ENCODE measurements at regions not wholly inside any gene's neighbourhood (a gene's known extent, or its start where the extent isn't known, plus 50 kb on each side); places are given as distances from the start of the nearest gene placed in this dataset.
"Not testable (repeated sequence)": the region's sequence is repeated elsewhere in the genome, so short reads cannot be mapped to it uniquely, and the experiment has no call there.

GRCh38 chr20:54792688-54793087 is 317.3 kb downstream of the DOK5 start:
- no peaks in the 10 kb centered on the region for H3K36me3 Mint-ChIP-seq
- CTCF ChIA-PET, result no interaction called here

GRCh38 chr20:54788260-54788659 is 312.9 kb downstream of the DOK5 start:
- H3K36me3 Mint-ChIP-seq, DNase-seq, H3K4me1 Mint-ChIP-seq, H3K27me3 Mint-ChIP-seq, H3K27ac Mint-ChIP-seq, CTCF ChIA-PET, ATAC-seq, H3K4me3 Mint-ChIP-seq: not testable (repeated sequence)
- peaks cover 21% of the 10 kb centered on the region for H3K9me3 Mint-ChIP-seq (ENCODE audit: low read depth)

More at GRCh38 chr20:54792688-54793087, 317.3 kb downstream of the DOK5 start:
- H3K4me3 Mint-ChIP-seq, result no peak overlapping the region
- no peaks in the 10 kb centered on the region for H3K27me3 Mint-ChIP-seq
- ATAC-seq (no peak), DNase-seq (no peak)
- H3K27ac Mint-ChIP-seq, result no peak overlapping the region
- H3K4me1 Mint-ChIP-seq, result no peaks in the 10 kb centered on the region
- H3K9me3 Mint-ChIP-seq (ENCODE audit: low read depth), result peaks cover 21% of the 10 kb centered on the region

- ATAC-seq, CTCF ChIA-PET: not testable (repeated sequence)
These were observed 307.4 kb downstream of the DOK5 start for GRCh38 chr20:54782758-54783157.

GRCh38 chr20:54774426-54774825 is 299.0 kb downstream of the DOK5 start:
- Mint-ChIP-seq H3K9me3 (ENCODE audit: low read depth) (peaks cover 3% of the 10 kb centered on the region), H3K4me3 (no peak overlapping the region), H3K4me1 (no peaks in the 10 kb centered on the region), H3K36me3 (no peaks in the 10 kb centered on the region), H3K27me3 (no peaks in the 10 kb centered on the region), H3K27ac (no peak overlapping the region)
- CTCF ChIA-PET, result no interaction called here
- ATAC-seq, result no peak
- DNase-seq, result no peak

More at GRCh38 chr20:54782758-54783157, 307.4 kb downstream of the DOK5 start:
- not testable (repeated sequence) for H3K4me1 Mint-ChIP-seq; DNase-seq; H3K27me3 Mint-ChIP-seq; H3K9me3 Mint-ChIP-seq (ENCODE audit: low read depth); H3K4me3 Mint-ChIP-seq; H3K27ac Mint-ChIP-seq; H3K36me3 Mint-ChIP-seq

GRCh38 chr20:54773643-54774000 is 298.2 kb downstream of the DOK5 start:
- Mint-ChIP-seq H3K36me3 (no peaks in the 10 kb centered on the region), H3K9me3 (ENCODE audit: low read depth) (peaks cover 6% of the 10 kb centered on the region), H3K27me3 (no peaks in the 10 kb centered on the region), H3K4me1 (no peaks in the 10 kb centered on the region), H3K27ac (no peak overlapping the region), H3K4me3 (no peak overlapping the region)
- ATAC-seq (no peak), DNase-seq (no peak)
- CTCF ChIA-PET, result no interaction called here

DNA sequence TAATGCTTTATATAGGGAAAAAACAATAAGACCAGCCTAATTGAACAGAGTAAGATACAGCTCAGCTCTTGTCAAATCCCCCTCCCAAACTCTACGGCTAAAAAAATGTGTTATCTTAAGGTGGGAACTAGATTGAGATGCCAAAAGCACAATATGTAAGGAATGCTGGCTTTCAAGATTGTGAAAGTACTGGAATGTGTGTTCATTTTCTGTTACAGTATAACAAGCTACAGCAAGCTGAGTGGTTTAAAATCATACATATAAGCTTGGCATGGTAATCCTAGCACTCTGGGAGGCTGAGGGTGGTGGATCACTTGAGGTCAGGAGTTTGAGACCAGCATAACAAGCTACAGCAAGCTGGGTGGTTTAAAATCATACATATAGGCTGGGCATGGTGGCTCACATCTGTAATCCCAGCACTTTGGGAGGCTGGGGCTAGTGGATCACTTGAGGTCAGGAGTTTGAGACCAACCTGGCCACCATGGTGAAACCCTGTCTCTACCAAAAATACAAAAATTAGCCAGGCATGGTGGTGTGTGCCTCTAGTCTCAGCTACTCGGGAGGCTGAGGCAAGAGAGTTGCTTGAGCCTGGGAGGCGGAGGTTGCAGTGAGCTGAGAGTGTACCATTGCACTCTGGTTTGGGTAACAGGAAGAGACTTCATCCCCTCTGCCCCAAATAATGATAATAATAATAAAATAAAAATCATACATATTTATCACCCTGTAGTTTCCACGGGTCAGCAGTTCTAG is 297.7 kb downstream of the DOK5 start:
- Mint-ChIP-seq H3K4me1 (no peaks in the 10 kb centered on the region), H3K36me3 (no peaks in the 10 kb centered on the region), H3K27ac (no peak overlapping the region), H3K4me3 (no peak overlapping the region), H3K27me3 (no peaks in the 10 kb centered on the region), H3K9me3 (ENCODE audit: low read depth) (peaks cover 6% of the 10 kb centered on the region)
- DNase-seq (no peak), ATAC-seq (no peak)
- CTCF ChIA-PET, result no interaction called here

GRCh38 chr20:54766483-54766882 is 291.1 kb downstream of the DOK5 start:
- no peak overlapping the region for H3K4me3 Mint-ChIP-seq
- peaks cover 9% of the 10 kb centered on the region for H3K9me3 Mint-ChIP-seq (ENCODE audit: low read depth)
- CTCF ChIA-PET, result no interaction called here
- DNase-seq (no peak), ATAC-seq (no peak)
- no peaks in the 10 kb centered on the region for H3K36me3 Mint-ChIP-seq
- no peaks in the 10 kb centered on the region for H3K4me1 Mint-ChIP-seq
- H3K27me3 Mint-ChIP-seq, result no peaks in the 10 kb centered on the region
- no peak overlapping the region for H3K27ac Mint-ChIP-seq

DNA sequence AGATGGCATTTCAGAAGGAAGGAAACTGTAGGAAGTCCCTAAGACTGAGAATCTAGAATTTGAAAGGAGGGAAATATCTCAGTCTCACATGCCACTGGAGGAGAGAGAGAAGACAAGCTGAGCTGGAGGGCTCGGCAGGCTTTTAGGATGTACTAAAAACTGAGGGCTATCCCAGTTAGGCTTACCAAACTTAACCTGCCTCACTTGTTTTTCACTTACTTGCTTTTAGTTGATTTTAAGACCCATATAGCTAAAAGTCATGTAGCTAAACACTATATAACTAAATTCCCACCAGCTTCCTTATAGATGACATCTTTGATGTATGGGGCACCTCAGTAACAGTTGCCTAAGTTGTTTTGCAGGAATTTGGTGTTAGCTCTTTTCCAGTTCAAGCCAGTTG is 288.0 kb downstream of the DOK5 start:
- no peak overlapping the region for H3K4me3 Mint-ChIP-seq
- no peaks in the 10 kb centered on the region for H3K27me3 Mint-ChIP-seq
- no peak overlapping the region for H3K27ac Mint-ChIP-seq
- CTCF ChIA-PET, result no interaction called here
- no peak for DNase-seq
- H3K36me3 Mint-ChIP-seq, result no peaks in the 10 kb centered on the region
- ATAC-seq, result no peak
- H3K9me3 Mint-ChIP-seq (ENCODE audit: low read depth), result peaks cover 9% of the 10 kb centered on the region
- H3K4me1 Mint-ChIP-seq, result no peaks in the 10 kb centered on the region

DNA sequence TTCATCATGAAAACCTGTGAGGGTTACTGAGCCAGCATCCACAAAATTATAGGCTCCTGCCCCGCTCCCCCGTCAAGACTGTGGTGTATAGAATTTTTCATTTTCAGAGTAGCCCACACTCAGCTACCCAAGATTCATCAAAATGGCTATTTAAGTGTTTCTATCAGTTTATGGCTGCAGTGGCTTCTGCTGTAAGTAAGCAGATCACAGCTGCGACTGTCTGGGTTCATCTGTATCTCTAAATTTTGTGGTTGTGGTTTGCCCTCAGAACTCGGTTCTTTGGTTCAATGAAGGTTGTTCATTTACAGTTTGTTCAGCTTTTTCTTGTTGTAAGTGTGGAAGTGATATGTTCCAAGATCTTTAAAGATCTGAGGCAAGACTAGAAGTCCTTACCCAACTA is 284.2 kb downstream of the DOK5 start:
- CTCF ChIA-PET, result no interaction called here
- Mint-ChIP-seq H3K36me3 (no peaks in the 10 kb centered on the region), H3K27ac (no peak overlapping the region), H3K27me3 (no peaks in the 10 kb centered on the region), H3K4me3 (no peak overlapping the region), H3K4me1 (no peaks in the 10 kb centered on the region), H3K9me3 (ENCODE audit: low read depth) (peaks cover 7% of the 10 kb centered on the region)
- ATAC-seq (no peak), DNase-seq (no peak)

GRCh38 chr20:54746796-54747195 is 271.4 kb downstream of the DOK5 start:
- CTCF ChIA-PET, result no interaction called here
- no peaks in the 10 kb centered on the region for H3K36me3 Mint-ChIP-seq
- no peak overlapping the region for H3K27ac Mint-ChIP-seq
- no peaks in the 10 kb centered on the region for H3K27me3 Mint-ChIP-seq
- H3K4me3 Mint-ChIP-seq, result no peak overlapping the region
- ATAC-seq, result no peak
- DNase-seq, result no peak
- H3K4me1 Mint-ChIP-seq, result no peaks in the 10 kb centered on the region
- H3K9me3 Mint-ChIP-seq (ENCODE audit: low read depth), result no peaks in the 10 kb centered on the region

- no peak for ATAC-seq
- H3K36me3 Mint-ChIP-seq, result no peaks in the 10 kb centered on the region
- H3K4me3 Mint-ChIP-seq, result no peak overlapping the region
- H3K27me3 Mint-ChIP-seq, result no peaks in the 10 kb centered on the region
- no peaks in the 10 kb centered on the region for H3K4me1 Mint-ChIP-seq
- DNase-seq, result no peak
- CTCF ChIA-PET, result no interaction called here
- no peaks in the 10 kb centered on the region for H3K9me3 Mint-ChIP-seq (ENCODE audit: low read depth)
- H3K27ac Mint-ChIP-seq, result no peak overlapping the region
These were observed 270.4 kb downstream of the DOK5 start for GRCh38 chr20:54745780-54746179.

DNA sequence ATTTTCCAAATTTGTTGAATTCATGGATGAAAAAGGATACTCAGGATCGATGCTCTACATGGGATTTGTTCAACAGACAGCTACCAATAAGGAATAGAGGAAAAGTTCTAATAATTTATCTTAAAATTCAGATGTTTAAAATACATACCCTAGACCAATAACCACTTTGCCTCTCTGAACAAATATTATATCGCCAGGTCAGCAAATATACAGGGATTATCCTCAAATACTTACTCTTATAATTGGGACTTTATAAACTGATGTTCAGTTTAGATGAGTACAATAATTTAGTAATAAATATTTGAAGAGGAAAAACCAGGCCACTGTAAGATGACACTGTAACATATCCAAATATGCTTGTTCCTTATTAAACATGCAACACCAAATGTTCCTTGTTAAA is 268.7 kb downstream of the DOK5 start:
- no peaks in the 10 kb centered on the region for H3K36me3 Mint-ChIP-seq
- H3K27ac Mint-ChIP-seq, result no peak overlapping the region
- H3K9me3 Mint-ChIP-seq (ENCODE audit: low read depth), result no peaks in the 10 kb centered on the region
- DNase-seq, result no peak
- ATAC-seq, result no peak
- H3K4me3 Mint-ChIP-seq, result no peak overlapping the region
- CTCF ChIA-PET, result no interaction called here
- H3K4me1 Mint-ChIP-seq, result no peaks in the 10 kb centered on the region
- no peaks in the 10 kb centered on the region for H3K27me3 Mint-ChIP-seq

- Mint-ChIP-seq H3K4me1 (no peaks in the 10 kb centered on the region), H3K9me3 (ENCODE audit: low read depth) (no peaks in the 10 kb centered on the region), H3K4me3 (no peak overlapping the region), H3K36me3 (no peaks in the 10 kb centered on the region), H3K27me3 (no peaks in the 10 kb centered on the region), H3K27ac (no peak overlapping the region)
- CTCF ChIA-PET, result no interaction called here
- DNase-seq, result no peak
- ATAC-seq, result no peak
These were observed 266.8 kb downstream of the DOK5 start for GRCh38 chr20:54742193-54742592.

DNA sequence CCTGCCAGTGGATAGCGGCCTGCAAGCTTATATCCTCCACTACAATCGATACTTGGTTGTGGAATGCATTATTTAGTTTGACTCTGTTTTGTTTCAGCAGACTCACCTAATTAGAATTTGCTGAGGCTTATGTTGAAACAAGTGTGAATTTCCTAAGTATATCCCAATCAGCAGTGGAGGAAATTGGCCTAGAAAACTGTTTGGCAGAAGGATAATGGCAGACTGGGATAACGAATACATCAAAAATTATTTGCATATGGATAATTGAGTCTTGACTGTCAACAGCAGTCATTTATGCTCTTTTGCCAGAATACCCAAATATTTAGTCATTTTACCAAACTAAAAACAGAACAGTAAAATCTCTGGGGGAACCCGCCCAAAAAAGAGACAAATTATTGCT is 261.0 kb downstream of the DOK5 start:
- H3K9me3 Mint-ChIP-seq (ENCODE audit: low read depth), result no peaks in the 10 kb centered on the region
- no peak overlapping the region for H3K4me3 Mint-ChIP-seq
- no peak overlapping the region for H3K27ac Mint-ChIP-seq
- CTCF ChIA-PET, result no interaction called here
- H3K4me1 Mint-ChIP-seq, result no peaks in the 10 kb centered on the region
- no peak for ATAC-seq
- H3K36me3 Mint-ChIP-seq, result no peaks in the 10 kb centered on the region
- no peak for DNase-seq
- H3K27me3 Mint-ChIP-seq, result no peaks in the 10 kb centered on the region

DNA sequence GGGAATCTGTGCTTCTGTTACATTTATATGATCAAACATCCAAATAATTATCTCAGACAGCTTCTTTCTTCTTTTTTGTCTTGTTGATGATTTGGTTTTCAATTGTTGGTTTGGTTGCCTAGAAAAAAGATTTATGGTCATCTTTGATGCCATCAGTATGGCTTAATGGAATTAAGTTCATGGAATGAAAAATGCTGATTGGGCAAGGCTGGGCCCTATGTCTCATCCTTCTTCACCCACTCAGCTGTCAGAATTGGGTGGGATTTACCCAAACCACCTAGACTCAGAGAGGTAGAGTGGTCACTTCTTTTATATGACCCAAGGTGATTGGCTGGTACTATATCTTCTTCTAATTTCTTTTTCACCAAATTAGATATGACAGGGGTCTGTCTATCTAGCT is 258.3 kb downstream of the DOK5 start:
- H3K4me1 Mint-ChIP-seq, result no peaks in the 10 kb centered on the region
- H3K27ac Mint-ChIP-seq, result no peak overlapping the region
- no peaks in the 10 kb centered on the region for H3K27me3 Mint-ChIP-seq
- CTCF ChIA-PET, result no interaction called here
- peaks cover 2% of the 10 kb centered on the region for H3K9me3 Mint-ChIP-seq (ENCODE audit: low read depth)
- no peaks in the 10 kb centered on the region for H3K36me3 Mint-ChIP-seq
- H3K4me3 Mint-ChIP-seq, result no peak overlapping the region
- ATAC-seq (no peak), DNase-seq (no peak)
